ENCODE measurements at regions not wholly inside any gene's neighbourhood (a gene's known extent, or its start where the extent isn't known, plus 50 kb on each side); places are given as distances from the start of the nearest gene placed in this dataset.

DNA sequence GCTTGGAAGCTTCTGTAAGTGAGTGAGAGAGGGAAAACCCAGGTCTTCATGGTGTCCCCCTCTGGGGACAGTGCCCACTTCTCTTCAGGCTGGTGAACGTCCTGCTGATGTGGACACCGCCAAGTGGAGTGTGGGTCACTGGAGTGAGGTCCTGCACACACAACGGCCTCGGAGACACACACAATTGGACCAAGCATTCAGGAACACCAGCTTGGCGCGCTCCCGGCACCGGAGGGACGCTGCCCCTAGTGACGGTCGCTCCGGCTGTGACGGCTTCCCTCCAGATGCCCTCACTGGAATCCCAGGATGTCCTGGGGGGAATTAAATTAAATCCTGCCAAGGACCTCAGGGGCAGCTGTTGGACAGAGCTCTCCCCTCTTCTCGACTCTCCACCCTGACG is 123.1 kb downstream of the ZNF664 start:
- DNase-seq (ENCODE audit: low read depth, low spot score): no peak

- DNase-seq (ENCODE audit: low read depth, low spot score): no peak
Observed at GRCh38 chr12:124096869-124097434, 123.9 kb downstream of the ZNF664 start.

DNA sequence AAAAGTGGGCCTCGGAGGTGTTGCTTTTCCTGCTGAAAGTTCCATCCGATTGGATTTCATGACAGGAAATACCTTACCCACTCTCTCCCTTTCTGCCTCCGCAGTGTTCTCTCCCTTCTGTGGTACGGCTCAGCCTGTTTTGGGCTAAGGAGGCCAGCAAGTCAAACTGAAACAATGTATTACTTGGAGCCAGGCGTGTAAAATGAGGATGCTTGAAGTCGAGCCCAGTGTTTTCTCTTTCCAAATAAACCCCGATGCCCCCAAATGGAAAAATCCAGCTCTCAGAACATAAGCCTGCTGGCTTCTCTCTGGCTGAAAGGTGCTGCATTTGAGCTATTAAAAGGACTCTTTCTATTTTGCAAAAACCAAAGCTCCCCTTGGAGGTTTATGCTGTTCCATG is 124.7 kb downstream of the ZNF664 start:
- DNase-seq (ENCODE audit: low read depth, low spot score): no peak

DNA sequence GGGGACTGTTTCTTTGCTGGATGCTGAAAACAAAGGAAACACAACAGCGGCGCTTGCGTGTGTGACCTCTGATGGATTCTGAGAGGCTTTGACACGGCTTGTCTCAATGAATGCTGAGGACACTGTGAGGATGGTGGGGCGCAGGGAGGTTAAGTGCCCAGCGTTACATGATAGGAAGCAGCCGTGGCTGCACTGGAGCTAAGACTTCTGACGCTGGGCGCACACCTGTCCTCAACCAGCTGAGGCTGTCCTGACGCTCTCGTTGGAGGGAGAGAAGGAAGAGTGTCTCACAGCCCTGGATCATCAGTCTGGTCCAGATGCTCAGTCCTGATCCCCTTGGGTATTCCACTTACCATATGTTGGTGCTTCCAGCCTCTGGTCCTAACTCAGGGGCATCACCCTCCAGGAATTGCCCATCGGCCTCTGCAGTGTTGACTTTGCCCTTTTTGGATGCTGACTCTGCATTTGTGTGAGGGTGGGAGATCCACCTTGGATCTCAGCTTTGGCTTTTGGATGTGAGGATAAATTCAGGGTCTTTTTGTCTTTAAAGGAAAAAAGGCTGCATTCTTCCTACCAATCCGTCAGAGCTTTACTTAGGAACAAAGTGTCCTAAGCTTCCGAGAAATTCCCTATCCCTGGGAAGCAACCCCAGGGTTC is 125.2 kb downstream of the ZNF664 start:
- no peak for DNase-seq (ENCODE audit: low read depth, low spot score)

DNA sequence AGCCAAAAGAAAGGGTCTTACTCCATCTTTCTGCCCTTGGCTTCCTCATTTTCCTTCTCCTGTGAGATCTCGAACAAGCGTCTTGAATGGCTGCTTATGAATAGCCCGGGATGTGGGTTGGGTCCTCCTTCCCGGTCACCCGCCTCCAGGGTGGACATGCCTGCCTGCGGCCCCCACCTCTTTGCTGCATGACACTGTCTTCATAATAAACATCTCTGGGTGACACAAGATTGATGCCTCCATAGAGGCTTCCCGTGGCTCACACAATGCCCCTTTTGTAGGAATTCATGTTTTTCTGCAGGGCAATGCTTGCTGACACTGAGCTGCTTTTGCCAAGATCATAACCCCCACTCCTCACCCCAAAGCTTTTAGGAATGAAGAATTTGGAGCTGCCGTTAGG is 125.9 kb downstream of the ZNF664 start:
- DNase-seq (ENCODE audit: low read depth, low spot score): no peak

- DNase-seq (ENCODE audit: low read depth, low spot score): no peak
Observed at GRCh38 chr12:124099661-124100060, 126.6 kb downstream of the ZNF664 start.

- no peak for DNase-seq (ENCODE audit: low read depth, low spot score)
Observed at GRCh38 chr12:124100572-124101178, 127.7 kb downstream of the ZNF664 start.

DNA sequence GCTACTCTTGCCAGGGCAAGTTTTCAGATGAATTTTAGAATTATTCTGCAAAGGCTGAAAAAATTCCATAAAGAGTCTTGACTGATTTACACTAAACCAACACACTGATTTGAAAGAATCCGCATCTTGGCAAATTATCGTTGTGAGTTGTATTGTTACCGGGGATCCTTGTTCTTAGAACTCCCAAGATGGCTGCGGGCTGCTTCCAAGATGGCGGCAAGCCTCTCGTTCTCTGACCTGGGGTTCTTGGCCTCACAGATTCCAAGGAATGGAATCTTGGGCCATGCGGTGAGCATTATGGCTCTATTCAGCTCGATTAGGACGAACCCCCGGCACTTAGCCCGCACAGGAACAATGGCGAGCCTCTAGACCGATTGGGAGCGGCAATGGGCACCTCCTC is 132.5 kb downstream of the ZNF664 start:
- DNase-seq (ENCODE audit: low read depth, low spot score): no peak

DNA sequence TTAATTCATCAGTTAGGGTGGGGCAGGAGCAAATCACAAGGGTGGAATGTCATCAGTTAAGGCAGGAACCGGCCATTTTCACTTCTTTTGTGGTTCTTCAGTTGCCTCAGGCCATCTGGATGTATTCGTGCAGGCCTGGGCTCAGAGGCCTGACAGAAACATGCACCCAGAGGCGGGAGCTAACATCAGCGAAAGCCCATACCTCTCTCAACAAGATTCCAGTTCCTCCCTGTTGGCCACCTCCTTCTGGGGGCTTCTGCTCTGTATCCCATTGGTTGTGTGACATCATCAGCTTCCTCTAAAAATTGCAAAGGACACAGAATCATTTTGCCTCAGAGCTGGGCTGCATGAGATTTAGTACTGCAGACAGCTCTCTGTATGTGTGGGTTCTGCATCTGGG is 134.3 kb downstream of the ZNF664 start:
- DNase-seq (ENCODE audit: low read depth, low spot score): no peak

DNA sequence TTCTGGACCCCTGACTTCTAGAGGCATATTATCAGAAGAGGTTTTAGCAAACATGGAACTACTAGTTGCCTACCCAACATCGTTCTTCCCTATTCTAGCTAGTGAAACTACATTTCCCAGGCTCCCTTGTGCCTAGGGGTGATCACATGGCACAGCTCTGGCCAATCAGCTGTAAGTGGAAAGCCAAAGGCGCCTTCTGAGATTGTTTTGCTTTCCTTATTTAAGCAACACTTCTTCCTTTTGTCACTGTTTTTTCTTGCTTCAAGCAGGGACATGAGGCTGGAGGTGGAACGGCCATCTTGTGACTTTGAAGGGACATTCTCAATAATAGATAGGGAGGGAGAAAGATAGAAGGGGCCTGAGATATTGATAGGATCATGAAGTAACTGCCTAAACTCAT is 136.7 kb downstream of the ZNF664 start:
- DNase-seq (ENCODE audit: low read depth, low spot score): peak; percentile 71

DNA sequence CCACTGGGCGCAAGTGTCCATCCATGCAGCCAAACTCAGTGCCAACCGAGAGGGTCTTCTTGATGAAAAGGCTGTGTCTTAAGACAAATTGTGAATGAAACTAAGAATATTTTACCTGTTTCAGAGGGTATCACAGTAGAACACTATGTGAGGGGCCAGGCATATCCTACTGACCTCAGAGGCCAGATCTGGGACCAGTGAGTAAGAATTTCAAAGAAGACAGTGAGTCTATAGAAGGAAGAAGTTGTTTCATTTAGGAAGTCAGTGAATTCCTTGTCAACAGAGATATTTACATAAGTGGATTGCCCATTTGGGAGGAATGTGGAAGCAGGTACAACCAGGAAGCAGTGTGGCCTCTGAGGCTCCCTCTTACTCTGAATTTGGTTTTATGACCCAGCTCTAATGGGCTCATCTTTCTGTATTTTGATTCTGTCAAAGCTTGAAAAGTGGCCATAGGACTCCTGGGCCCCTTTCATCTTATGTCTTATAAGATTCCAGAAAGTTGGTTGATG is 137.4 kb downstream of the ZNF664 start:
- no peak for DNase-seq (ENCODE audit: low read depth, low spot score)

DNA sequence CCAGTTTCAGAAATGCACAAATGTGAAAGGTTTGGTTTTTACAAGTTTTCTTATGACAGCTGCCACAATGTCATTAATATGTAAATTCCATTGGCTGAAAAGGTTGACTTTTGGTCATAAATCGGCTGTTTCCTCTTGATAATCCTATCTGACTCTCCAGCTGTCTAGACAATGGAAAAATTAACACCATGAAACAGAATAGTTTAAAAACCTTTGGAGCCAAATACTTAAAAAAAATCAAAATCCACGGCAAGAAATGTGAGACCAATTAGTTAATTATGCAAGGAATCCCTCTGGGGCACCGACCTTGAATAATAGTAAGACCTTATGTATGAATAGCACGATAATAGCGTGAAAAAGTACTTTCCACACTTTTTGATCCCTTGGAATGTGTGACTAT is 138.0 kb downstream of the ZNF664 start:
- DNase-seq (ENCODE audit: low read depth, low spot score): no peak

GRCh38 chr12:124114316-124114715 is 141.3 kb downstream of the ZNF664 start:
- DNase-seq (ENCODE audit: low read depth, low spot score): no peak

DNA sequence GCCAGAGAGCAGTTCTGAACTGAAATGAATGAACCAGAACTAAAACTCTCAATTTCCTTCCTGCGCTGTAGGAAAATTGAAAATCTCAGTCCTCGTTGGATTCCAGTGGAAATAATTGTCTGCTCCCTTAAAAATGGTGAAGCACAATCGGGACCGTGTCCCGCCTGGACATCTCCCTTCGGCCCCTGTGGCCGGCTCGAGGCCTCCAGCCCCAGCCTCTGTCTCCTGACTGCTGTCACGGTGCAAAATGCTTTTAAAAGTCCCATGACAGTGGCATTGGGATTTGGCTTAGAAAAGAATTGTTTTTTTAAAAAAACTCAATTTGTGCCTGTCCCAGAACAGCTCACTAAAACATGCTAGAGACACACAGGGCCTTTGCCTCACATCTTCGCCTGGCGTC is 142.5 kb downstream of the ZNF664 start:
- DNase-seq (ENCODE audit: low read depth, low spot score): no peak

GRCh38 chr12:124115976-124116690 is 143.1 kb downstream of the ZNF664 start:
- no peak for DNase-seq (ENCODE audit: low read depth, low spot score)

GRCh38 chr12:124120739-124121138 is 147.7 kb downstream of the ZNF664 start:
- DNase-seq (ENCODE audit: low read depth, low spot score): no peak

- no peak for DNase-seq (ENCODE audit: low read depth, low spot score)
Observed at GRCh38 chr12:124122722-124123121, 149.7 kb downstream of the ZNF664 start.

DNA sequence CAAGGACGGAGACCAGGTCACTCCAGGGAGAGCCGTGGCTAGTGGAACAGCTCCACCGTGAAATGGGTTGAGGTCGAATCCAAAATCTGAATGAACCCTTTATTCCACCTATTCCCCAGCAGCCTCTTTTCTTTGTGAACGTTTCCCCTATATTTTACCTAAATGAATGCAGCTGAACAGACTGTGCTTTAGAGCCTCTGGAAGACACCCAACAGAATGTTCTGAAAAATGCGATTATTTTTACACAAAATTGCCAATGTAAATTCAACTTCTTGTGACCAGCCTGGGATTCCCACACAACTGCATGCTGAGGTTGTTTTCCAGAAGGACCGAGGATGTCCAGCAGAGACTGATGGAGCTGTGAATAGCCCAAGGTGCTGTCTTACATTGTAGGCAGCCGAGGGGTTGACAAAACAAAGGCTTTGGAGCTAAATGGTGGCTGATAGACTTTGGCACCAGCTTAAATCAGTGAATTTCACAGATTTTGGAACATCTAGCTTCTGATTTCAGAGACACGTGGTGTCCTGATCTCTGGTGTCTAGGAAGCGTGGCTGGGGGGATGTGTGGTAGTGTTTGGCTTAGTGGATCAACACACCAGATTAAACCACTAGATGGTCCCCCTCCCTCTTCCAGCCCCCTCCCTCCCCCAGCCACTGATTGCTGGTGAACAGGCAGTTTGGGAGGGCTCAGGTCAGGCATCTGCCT is 150.4 kb downstream of the ZNF664 start:
- no peak for DNase-seq (ENCODE audit: low read depth, low spot score)

- no peak for DNase-seq (ENCODE audit: low read depth, low spot score)
Observed at GRCh38 chr12:124125203-124125871, 152.3 kb downstream of the ZNF664 start.

DNA sequence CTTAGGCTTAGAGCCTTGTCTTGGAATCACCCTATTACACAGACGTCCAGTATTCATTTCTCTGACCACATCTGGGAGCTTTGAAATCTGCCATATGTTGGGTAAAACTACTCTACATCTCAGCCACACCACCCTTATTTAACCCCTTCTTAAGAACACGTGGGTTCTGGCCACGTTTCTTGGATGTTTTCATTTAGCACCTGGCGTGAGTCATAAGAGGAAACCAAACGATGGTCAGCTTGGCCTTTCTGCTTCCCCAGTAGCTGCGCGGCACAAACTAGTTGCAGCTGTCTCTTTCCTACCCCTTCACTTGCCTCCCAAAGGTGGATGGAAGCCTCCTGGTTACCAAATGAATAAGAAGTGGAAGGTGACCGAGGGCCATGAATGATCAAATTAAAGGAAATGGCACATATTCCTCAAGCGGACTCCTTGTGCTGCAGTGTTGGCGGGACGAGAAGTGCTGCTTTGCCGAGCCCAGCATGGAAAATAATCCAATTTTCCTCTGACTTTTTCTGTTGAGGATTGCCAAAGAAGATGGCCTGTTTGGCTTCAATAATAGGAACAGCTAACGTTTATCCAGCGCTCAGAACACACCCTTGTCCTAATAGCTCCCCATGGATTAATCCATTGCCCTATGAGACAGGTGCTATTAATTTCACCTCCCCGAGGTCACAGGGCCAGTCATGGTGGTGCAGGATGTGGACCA is 154.1 kb downstream of the ZNF664 start:
- DNase-seq (ENCODE audit: low read depth, low spot score): no peak

GRCh38 chr12:124129132-124129531 is 156.1 kb downstream of the ZNF664 start:
- no peak for DNase-seq (ENCODE audit: low read depth, low spot score)
